Ishikawa (cell line): ENCODE measurements at regions not wholly inside any gene's neighbourhood (a gene's known extent, or its start where the extent isn't known, plus 50 kb on each side); places are given as distances from the start of the nearest gene placed in this dataset.

Experiments used
- CEBPB ChIP-seq: IDR thresholded peaks from 2 replicates; pipeline ENCODE4 v1.6.1; 2012
- CREB1 ChIP-seq: IDR thresholded peaks from 2 replicates; pipeline ENCODE4 v1.6.1; 2012; ENCODE audit warnings: low read depth
- EGR1 ChIP-seq: IDR thresholded peaks from 2 replicates; pipeline ENCODE4 v1.6.1; 2012
- EP300 ChIP-seq: IDR thresholded peaks from 2 replicates; pipeline ENCODE4 v1.6.1; 2012; ENCODE audit warnings: borderline replicate concordance
- FOXM1 ChIP-seq: IDR thresholded peaks from 2 replicates; pipeline ENCODE4 v1.6.1; 2012; ENCODE audit warnings: low read depth, borderline replicate concordance
- NFIC ChIP-seq: IDR thresholded peaks from 2 replicates; pipeline ENCODE4 v1.6.1; 2012
- RAD21 ChIP-seq: IDR thresholded peaks from 2 replicates; pipeline ENCODE4 v1.6.1; 2012; ENCODE audit warnings: low read depth
- TAF1 ChIP-seq: IDR thresholded peaks from 2 replicates; pipeline ENCODE4 v1.6.1; 2012; ENCODE audit warnings: low read depth, mild to moderate bottlenecking
- TCF12 ChIP-seq: IDR thresholded peaks from 2 replicates; pipeline ENCODE4 v1.6.1; 2012; ENCODE audit warnings: low read depth
- TEAD4 ChIP-seq: IDR thresholded peaks from 2 replicates; pipeline ENCODE4 v1.6.1; 2012
- YY1 ChIP-seq: IDR thresholded peaks from 2 replicates; pipeline ENCODE4 v1.6.1; 2012; ENCODE audit warnings: low read depth
- ZBTB7A ChIP-seq: IDR thresholded peaks from 2 replicates; pipeline ENCODE4 v1.6.1; 2012; ENCODE audit warnings: low read depth
- TF ChIP-seq, protein P1 (sequence below): IDR thresholded peaks from 2 replicates; pipeline ENCODE4 v1.6.1; 2012
- TF ChIP-seq, protein P2 (sequence below): IDR thresholded peaks from 2 replicates; pipeline ENCODE4 v1.6.1; 2012; ENCODE audit warnings: low read depth, mild to moderate bottlenecking
- TF ChIP-seq, protein P3 (sequence below): IDR thresholded peaks from 2 replicates; pipeline ENCODE4 v1.6.1; 2012

DNA sequence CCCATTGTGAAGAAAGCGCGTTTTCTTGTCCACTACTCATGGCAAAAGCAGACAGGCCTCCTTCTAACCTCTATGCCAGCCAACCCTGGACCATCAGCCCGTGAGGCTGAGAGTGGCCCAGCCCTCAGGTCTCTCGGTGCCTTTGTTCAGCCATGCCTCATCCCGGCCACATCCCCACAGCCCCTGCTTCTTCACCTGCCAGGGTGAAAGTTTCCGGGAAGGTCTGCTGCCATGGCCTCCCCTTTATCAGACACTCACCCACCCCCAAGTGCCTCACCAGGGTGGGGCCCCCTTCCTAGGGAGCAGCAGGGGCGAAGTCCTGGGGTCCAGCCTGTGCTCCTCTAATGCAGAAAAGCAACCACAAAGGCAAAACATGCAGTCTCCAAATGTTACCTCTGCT lies 478.4 kb upstream of the SALL3 start:
- TF ChIP-seq CEBPB (no peak), FOXM1 (no peak), NFIC (no peak), CREB1 (no peak), TCF12 (no peak), EP300 (no peak), RAD21 (no peak), YY1 (no peak), TEAD4 (no peak)
- TF ChIP-seq, protein P1, sequence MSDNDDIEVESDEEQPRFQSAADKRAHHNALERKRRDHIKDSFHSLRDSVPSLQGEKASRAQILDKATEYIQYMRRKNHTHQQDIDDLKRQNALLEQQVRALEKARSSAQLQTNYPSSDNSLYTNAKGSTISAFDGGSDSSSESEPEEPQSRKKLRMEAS = no peak
- TF ChIP-seq, protein P2, sequence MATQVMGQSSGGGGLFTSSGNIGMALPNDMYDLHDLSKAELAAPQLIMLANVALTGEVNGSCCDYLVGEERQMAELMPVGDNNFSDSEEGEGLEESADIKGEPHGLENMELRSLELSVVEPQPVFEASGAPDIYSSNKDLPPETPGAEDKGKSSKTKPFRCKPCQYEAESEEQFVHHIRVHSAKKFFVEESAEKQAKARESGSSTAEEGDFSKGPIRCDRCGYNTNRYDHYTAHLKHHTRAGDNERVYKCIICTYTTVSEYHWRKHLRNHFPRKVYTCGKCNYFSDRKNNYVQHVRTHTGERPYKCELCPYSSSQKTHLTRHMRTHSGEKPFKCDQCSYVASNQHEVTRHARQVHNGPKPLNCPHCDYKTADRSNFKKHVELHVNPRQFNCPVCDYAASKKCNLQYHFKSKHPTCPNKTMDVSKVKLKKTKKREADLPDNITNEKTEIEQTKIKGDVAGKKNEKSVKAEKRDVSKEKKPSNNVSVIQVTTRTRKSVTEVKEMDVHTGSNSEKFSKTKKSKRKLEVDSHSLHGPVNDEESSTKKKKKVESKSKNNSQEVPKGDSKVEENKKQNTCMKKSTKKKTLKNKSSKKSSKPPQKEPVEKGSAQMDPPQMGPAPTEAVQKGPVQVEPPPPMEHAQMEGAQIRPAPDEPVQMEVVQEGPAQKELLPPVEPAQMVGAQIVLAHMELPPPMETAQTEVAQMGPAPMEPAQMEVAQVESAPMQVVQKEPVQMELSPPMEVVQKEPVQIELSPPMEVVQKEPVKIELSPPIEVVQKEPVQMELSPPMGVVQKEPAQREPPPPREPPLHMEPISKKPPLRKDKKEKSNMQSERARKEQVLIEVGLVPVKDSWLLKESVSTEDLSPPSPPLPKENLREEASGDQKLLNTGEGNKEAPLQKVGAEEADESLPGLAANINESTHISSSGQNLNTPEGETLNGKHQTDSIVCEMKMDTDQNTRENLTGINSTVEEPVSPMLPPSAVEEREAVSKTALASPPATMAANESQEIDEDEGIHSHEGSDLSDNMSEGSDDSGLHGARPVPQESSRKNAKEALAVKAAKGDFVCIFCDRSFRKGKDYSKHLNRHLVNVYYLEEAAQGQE = no peak
- TF ChIP-seq, protein P3, sequence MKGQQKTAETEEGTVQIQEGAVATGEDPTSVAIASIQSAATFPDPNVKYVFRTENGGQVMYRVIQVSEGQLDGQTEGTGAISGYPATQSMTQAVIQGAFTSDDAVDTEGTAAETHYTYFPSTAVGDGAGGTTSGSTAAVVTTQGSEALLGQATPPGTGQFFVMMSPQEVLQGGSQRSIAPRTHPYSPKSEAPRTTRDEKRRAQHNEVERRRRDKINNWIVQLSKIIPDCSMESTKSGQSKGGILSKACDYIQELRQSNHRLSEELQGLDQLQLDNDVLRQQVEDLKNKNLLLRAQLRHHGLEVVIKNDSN = no peak

DNA sequence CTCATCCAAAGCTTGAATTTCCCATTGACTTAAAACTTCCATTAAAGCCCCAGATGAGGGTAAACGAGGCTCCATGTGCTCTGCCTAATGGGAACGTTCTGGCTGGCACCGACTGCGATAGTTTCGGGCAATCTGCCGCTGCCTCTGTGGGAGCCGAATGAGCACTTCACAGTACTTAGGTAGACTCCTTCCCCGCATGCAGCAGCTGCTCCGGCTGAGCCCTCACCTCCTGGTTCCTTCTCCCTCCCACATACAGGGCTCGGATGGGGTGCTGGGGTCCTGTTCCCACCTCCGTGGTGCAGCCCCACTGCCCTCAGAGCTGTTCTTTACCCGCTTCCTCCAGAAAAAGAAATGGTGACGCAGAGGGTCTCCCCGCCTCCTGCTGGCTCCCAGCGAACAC lies 476.5 kb upstream of the SALL3 start:
- TF ChIP-seq FOXM1 (no peak), ZBTB7A (no peak), EP300 (no peak), NFIC (no peak), EGR1 (no peak), RAD21 (no peak), TCF12 (no peak), YY1 (no peak)
- TF ChIP-seq, protein P2 = no peak
- TF ChIP-seq, protein P3 = no peak

DNA sequence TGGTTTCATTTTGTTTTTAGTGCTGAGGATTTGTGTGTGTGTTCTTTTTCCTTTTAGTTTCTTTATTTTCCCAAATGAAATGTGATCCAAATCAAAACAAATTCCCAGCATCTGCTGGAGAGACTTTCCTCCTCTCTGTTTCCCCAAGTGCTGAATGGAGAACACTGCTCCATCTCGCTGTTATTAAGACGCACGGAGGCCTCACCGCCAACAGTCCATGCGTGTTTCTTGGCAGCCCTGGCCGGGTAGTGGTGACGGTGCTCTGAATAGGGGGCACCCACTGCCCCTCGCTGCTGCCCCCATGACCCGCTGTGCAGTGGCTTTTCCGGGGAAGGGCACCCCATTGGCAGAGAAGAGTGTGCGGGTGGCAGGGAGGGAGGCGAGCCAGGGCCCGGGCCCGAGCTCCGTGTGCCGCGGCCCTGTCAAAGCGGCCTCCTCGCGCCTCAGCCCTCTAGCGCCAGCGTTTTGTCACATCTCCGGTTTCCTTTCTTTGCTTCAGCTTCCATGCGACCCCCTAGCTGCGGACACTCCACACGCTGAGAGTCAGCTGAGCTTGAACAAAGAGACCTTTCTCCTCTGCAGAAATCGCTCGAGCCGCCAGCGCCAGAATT lies 473.7 kb upstream of the SALL3 start:
- no peak for TF ChIP-seq CREB1
- no peak for TF ChIP-seq RAD21
- TF ChIP-seq, protein P3 = no peak
- no peak for TF ChIP-seq FOXM1
- TF ChIP-seq CEBPB = no peak
- TF ChIP-seq YY1 = no peak
- no peak for TF ChIP-seq ZBTB7A
- TF ChIP-seq NFIC = no peak

DNA sequence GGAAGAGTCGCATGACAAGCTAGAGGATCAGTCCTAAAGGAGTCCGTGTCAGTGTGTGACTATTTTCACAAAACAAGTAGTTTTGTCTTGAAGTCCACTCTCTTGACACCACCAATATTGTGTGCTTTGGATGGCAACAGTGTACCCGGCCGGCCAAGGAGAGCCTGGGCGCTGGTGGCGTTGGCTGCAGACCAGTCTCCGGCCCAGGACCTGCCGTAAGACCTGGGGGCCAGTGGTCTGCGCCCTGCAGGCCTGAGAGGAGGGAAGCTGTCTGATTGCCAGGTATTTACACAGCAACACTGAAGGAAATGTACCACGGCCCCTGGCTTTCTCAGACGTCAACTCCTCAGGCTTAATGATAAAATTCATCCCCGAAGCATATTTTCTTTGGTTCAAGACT lies 472.4 kb upstream of the SALL3 start:
- TF ChIP-seq, protein P3 = no peak
- TF ChIP-seq TEAD4 (no peak), NFIC (no peak), CREB1 (no peak), TAF1 (no peak), TCF12 (no peak), EGR1 (no peak), FOXM1 (no peak), RAD21 (no peak), CEBPB (no peak), EP300 (no peak), ZBTB7A (no peak)
- TF ChIP-seq, protein P1 = no peak
- TF ChIP-seq, protein P2 = no peak
